Suprapubic skin (tissue), 4 donors: ENCODE measurements at regions not wholly inside any gene's neighbourhood (a gene's known extent, or its start where the extent isn't known, plus 50 kb on each side); places are given as distances from the start of the nearest gene placed in this dataset.

Experiments used
- DNase-seq, 2 donors: peaks; one replicate each; pipeline ENCODE4 v3.0.0-alpha.2; 2019; ENCODE audit warnings: low spot score in 2 of 2
- H3K27ac ChIP-seq: fragments of 200-600 bp; sonication (generic); one replicate; pipeline ENCODE4 v1.5.1; 2019
- H3K27me3 ChIP-seq: fragments of 200-600 bp; sonication (generic); one replicate; pipeline ENCODE4 v1.5.1; 2019
- H3K36me3 ChIP-seq: fragments of 200-600 bp; sonication (generic); one replicate; pipeline ENCODE4 v1.5.1; 2019
- H3K4me1 ChIP-seq: fragments of 200-600 bp; sonication (generic); one replicate; pipeline ENCODE4 v1.5.1; 2019
- H3K4me3 ChIP-seq: fragments of 200-600 bp; sonication (generic); one replicate; pipeline ENCODE4 v1.5.1; 2019; ENCODE audit warnings: mild to moderate bottlenecking
- H3K9me3 ChIP-seq: fragments of 200-600 bp; sonication (generic); one replicate; pipeline ENCODE4 v1.5.1; 2019
- EP300 ChIP-seq: sonication (generic); formaldehyde crosslinking; IDR thresholded peaks from one replicate; pipeline ENCODE4 v1.6.1; 2017; ENCODE audit warnings: antibody characterized with exemption
- POLR2A ChIP-seq, 2 donors: fragments of 450-650 bp; IDR thresholded peaks; one replicate each; pipeline ENCODE4 v1.6.1; 2017; ENCODE audit warnings: antibody characterized with exemption in 2 of 2, mild to moderate bottlenecking in 2 of 2, moderate library complexity in 2 of 2
- POLR2AphosphoS5 ChIP-seq, 3 donors: sonication (generic); formaldehyde crosslinking; IDR thresholded peaks; one replicate each; pipeline ENCODE4 v1.6.1; 2017; ENCODE audit warnings: antibody characterized with exemption in 3 of 3
- WGBS: methylation state at CpG from one replicate; pipeline ENCODE4 v1.1.5; 2018; 5-methylcytosine and 5-hydroxymethylcytosine counted together
- TF ChIP-seq, protein P1 (sequence below), 2 donors: fragments of 200-600 bp in 1 of 2; fragments of 450-650 bp in 1 of 2; sonication (generic) in 1 of 2; IDR thresholded peaks; one replicate each; pipeline ENCODE4 v1.5.1; 2016 to 2019; ENCODE audit warnings: antibody characterized with exemption in 2 of 2, mild to moderate bottlenecking in 1 of 2, moderate library complexity in 1 of 2

DNA sequence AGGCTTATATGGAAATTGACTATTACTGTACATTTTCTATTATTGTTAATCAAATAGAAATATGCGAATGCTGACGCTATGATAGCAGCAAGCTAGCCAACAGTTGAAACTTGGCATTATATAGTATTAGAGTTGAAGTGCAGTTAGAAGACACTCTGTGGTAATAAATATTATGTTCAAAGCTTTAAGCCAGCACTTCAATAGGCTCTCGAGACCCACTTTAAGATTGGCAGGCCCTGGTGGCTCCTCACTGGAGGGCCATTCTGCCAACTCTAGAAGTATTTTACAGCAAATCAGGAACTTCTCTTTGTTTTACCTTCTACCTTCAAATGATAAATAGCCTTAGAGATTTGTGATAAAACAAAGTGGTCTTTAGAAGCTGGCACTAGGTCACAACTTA lies 2029.0 kb upstream of the WWC1 start:
- Histone ChIP-seq H3K4me3 (no peak overlapping the region), H3K4me1 (no peaks in the 10 kb centered on the region), H3K27me3 (no peaks in the 10 kb centered on the region), H3K36me3 (no peaks in the 10 kb centered on the region), H3K27ac (no peak overlapping the region), H3K9me3 (no peaks in the 10 kb centered on the region)
- WGBS = 90% methylated on average over 3 of the region's 3 CpGs
- no peak for DNase-seq
- TF ChIP-seq POLR2A (IDR thresholded peaks at IDR 0.05) (no peak), EP300 (no peak), POLR2AphosphoS5 (IDR thresholded peaks at IDR 0.05) (no peak)
- TF ChIP-seq, protein P1, sequence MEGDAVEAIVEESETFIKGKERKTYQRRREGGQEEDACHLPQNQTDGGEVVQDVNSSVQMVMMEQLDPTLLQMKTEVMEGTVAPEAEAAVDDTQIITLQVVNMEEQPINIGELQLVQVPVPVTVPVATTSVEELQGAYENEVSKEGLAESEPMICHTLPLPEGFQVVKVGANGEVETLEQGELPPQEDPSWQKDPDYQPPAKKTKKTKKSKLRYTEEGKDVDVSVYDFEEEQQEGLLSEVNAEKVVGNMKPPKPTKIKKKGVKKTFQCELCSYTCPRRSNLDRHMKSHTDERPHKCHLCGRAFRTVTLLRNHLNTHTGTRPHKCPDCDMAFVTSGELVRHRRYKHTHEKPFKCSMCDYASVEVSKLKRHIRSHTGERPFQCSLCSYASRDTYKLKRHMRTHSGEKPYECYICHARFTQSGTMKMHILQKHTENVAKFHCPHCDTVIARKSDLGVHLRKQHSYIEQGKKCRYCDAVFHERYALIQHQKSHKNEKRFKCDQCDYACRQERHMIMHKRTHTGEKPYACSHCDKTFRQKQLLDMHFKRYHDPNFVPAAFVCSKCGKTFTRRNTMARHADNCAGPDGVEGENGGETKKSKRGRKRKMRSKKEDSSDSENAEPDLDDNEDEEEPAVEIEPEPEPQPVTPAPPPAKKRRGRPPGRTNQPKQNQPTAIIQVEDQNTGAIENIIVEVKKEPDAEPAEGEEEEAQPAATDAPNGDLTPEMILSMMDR (IDR thresholded peaks at IDR 0.05) = no peak

DNA sequence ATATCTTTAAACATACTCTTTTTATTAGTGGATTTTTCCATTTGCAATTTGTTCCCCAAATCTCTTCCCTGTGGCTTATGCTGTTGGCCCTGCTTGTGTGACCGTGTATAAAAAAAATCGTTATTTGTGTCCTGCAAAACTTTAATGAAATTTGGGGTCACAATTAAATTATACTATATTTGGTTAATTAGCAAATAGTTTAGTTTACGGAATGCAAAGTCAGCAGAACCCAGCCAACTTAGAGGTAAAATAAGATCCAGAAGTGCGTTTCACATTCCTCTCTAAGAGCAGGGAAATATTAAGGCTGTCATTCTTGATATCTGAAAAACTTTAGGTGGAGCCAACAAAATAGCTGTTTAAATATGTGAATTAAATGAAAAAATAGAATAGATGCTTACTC lies 2023.5 kb upstream of the WWC1 start:
- no peaks in the 10 kb centered on the region for H3K36me3 ChIP-seq
- H3K27ac ChIP-seq = no peak overlapping the region
- WGBS = 77% methylated on average over 4 of the region's 4 CpGs
- H3K4me1 ChIP-seq = no peaks in the 10 kb centered on the region
- no peaks in the 10 kb centered on the region for H3K9me3 ChIP-seq
- no peak for DNase-seq
- H3K4me3 ChIP-seq = no peak overlapping the region
- H3K27me3 ChIP-seq = no peaks in the 10 kb centered on the region
- TF ChIP-seq, protein P1 (IDR thresholded peaks at IDR 0.05) = no peak
- no peak for TF ChIP-seq EP300
- no peak for TF ChIP-seq POLR2A (IDR thresholded peaks at IDR 0.05)
- TF ChIP-seq POLR2AphosphoS5 (IDR thresholded peaks at IDR 0.05) = no peak

DNA sequence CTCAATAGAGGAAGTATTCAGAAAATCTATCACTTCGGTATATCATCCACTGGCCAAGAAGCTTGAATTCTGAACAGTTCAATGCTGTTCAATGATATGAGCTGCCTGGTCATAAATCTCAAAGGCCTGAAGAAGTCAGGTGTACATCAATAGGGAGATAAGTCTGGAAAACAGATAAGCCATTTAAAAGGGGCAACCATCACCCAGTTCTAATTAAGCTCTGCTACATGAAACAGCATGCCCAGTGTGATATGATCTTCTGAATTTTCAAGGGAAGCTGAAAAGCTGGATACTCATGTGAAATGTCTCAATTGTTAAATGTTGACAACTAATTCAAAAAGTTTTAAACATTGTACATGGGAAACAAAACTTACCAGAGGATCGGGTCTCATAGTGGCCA lies 2020.7 kb upstream of the WWC1 start:
- H3K27ac ChIP-seq = no peak overlapping the region
- H3K4me3 ChIP-seq = no peak overlapping the region
- 60% methylated on average over 2 of the region's 2 CpGs for WGBS
- no peak for DNase-seq
- no peaks in the 10 kb centered on the region for H3K4me1 ChIP-seq
- H3K36me3 ChIP-seq = no peaks in the 10 kb centered on the region
- no peaks in the 10 kb centered on the region for H3K9me3 ChIP-seq
- H3K27me3 ChIP-seq = no peaks in the 10 kb centered on the region
- TF ChIP-seq EP300 = no peak
- TF ChIP-seq POLR2A (IDR thresholded peaks at IDR 0.05) = no peak
- no peak for TF ChIP-seq POLR2AphosphoS5 (IDR thresholded peaks at IDR 0.05)
- TF ChIP-seq, protein P1 (IDR thresholded peaks at IDR 0.05) = no peak

DNA sequence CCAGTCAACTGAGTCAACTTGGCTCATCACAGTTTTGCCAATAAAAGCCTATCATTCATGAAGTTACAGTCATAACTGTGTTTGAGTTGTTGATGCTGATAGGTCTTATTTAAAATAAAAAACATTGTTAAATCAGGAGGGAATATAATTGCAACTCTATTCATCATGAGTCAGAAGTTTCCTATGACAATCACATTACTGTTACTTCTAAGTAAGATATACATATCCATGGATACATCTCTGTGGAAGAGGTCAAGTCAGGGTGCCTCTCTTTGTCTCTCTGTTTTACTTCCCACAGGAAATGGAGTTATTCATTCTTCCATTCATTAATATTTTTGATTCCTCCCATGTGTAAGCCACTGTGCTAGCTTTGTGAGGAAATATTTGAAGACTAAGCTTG lies 2015.4 kb upstream of the WWC1 start:
- H3K4me1 ChIP-seq = no peaks in the 10 kb centered on the region

DNA sequence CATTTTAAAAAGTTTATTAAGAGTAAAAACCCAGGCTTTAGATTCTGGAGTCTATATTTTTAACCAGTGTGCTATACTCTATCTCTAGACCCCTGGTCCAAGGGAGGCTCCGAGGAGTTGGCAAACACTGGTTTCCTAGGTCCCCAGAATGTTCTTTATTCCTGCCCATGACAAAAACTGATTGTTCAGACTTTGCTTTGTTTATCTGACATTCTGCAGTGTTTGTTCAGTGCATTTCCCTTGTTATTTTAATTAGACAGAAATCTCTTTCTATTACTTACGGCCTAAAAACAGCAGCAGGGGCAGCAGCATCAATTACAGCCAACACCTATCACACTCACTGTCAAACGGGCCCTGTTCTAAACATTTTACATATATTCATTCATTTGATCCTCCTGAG lies 2011.6 kb upstream of the WWC1 start:
- WGBS = 81% methylated on average over 3 of the region's 3 CpGs
- H3K27me3 ChIP-seq = no peaks in the 10 kb centered on the region
- DNase-seq = no peak
- H3K4me1 ChIP-seq = no peaks in the 10 kb centered on the region
- no peak overlapping the region for H3K27ac ChIP-seq
- no peaks in the 10 kb centered on the region for H3K9me3 ChIP-seq
- no peak for TF ChIP-seq POLR2AphosphoS5 (IDR thresholded peaks at IDR 0.05)
- no peak for TF ChIP-seq POLR2A (IDR thresholded peaks at IDR 0.05)
- no peak for TF ChIP-seq EP300
- H3K36me3 ChIP-seq = no peaks in the 10 kb centered on the region
- H3K4me3 ChIP-seq = no peak overlapping the region

More for the DNA sequence above, 2015.4 kb upstream of the WWC1 start:
- H3K27me3 ChIP-seq = no peaks in the 10 kb centered on the region
- H3K36me3 ChIP-seq = no peaks in the 10 kb centered on the region
- no peak overlapping the region for H3K27ac ChIP-seq
- no peak for DNase-seq
- H3K4me3 ChIP-seq = no peak overlapping the region
- H3K9me3 ChIP-seq = no peaks in the 10 kb centered on the region
- TF ChIP-seq POLR2AphosphoS5 (IDR thresholded peaks at IDR 0.05) (no peak), EP300 (no peak)

DNA sequence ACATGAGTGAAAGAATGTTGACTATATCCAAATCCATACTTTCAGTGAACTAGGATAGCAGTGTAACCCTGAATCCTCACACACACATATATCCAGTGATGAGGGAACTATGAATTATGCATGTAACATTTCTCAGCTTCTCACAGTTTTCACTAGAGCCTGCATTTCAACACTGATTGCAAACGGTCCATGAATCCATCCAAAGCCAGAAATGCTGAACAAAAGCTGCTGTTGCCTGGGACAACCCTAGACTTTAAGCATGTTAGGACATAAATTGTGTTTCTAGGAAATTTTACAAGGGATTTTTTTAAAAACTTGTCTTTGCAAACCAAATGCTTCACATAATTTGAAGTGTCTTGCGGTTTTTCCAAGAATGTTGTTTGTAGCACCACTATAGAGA lies 2010.0 kb upstream of the WWC1 start:
- Histone ChIP-seq H3K36me3 (no peaks in the 10 kb centered on the region), H3K4me1 (no peaks in the 10 kb centered on the region), H3K27ac (no peak overlapping the region), H3K4me3 (no peak overlapping the region), H3K9me3 (no peaks in the 10 kb centered on the region), H3K27me3 (no peaks in the 10 kb centered on the region)
- 21% methylated on average over 2 of the region's 2 CpGs for WGBS
- TF ChIP-seq POLR2A (IDR thresholded peaks at IDR 0.05) = no peak
- TF ChIP-seq, protein P1 (IDR thresholded peaks at IDR 0.05) = no peak
- no peak for DNase-seq
